HEK293 (cell line): ENCODE measurements at regions not wholly inside any gene's neighbourhood (a gene's known extent, or its start where the extent isn't known, plus 50 kb on each side); places are given as distances from the start of the nearest gene placed in this dataset.
A peak's percentile ranks its signal among the peaks of the same experiment; 100 is the strongest.

Experiments used
- GLI4 ChIP-seq: fragments of 450-650 bp; formaldehyde crosslinking; IDR thresholded peaks from 2 replicates; pipeline ENCODE4 v1.5.1; 2016; ENCODE audit warnings: missing biosample characterization, missing genetic modification characterization
- KLF7 ChIP-seq: fragments of 450-650 bp; formaldehyde crosslinking; IDR thresholded peaks from 2 replicates; pipeline ENCODE4 v1.5.1; 2016; ENCODE audit warnings: missing biosample characterization, missing genetic modification characterization, borderline replicate concordance
- KLF9 ChIP-seq: fragments of 450-650 bp; formaldehyde crosslinking; IDR thresholded peaks from 2 replicates; pipeline ENCODE4 v1.5.1; 2016; ENCODE audit warnings: missing biosample characterization, missing genetic modification characterization, low read depth
- MEIS1 ChIP-seq: sonication (generic); formaldehyde crosslinking; IDR thresholded peaks from 2 replicates; pipeline ENCODE4 v1.8.1; 2022; ENCODE audit warnings: missing genetic modification reagents, mild to moderate bottlenecking, borderline replicate concordance
- MYNN ChIP-seq: fragments of 450-650 bp; formaldehyde crosslinking; IDR thresholded peaks from 2 replicates; pipeline ENCODE4 v1.5.1; 2016; ENCODE audit warnings: missing biosample characterization, missing genetic modification characterization, borderline replicate concordance
- PRDM1 ChIP-seq: fragments of 450-650 bp; formaldehyde crosslinking; IDR thresholded peaks from 2 replicates; pipeline ENCODE4; 2016; ENCODE audit warnings: missing biosample characterization, missing genetic modification characterization
- ZBTB20 ChIP-seq: fragments of 450-650 bp; formaldehyde crosslinking; IDR thresholded peaks from 2 replicates; pipeline ENCODE4 v1.5.1; 2016; ENCODE audit warnings: missing biosample characterization, missing genetic modification characterization
- ZBTB48 ChIP-seq: fragments of 450-650 bp; formaldehyde crosslinking; IDR thresholded peaks from 2 replicates; pipeline ENCODE4 v1.5.1; 2016; ENCODE audit warnings: missing biosample characterization, missing genetic modification characterization
- ZBTB7A ChIP-seq: fragments of 450-650 bp; formaldehyde crosslinking; IDR thresholded peaks from 2 replicates; pipeline ENCODE4 v1.5.1; 2016; ENCODE audit warnings: low read depth, missing biosample characterization, missing genetic modification characterization
- ZFP3 ChIP-seq: fragments of 450-650 bp; formaldehyde crosslinking; IDR thresholded peaks from 2 replicates; pipeline ENCODE4 v1.5.1; 2016; ENCODE audit warnings: low read depth, missing biosample characterization, missing genetic modification characterization
- ZFP37 ChIP-seq: fragments of 450-650 bp; formaldehyde crosslinking; IDR thresholded peaks from 2 replicates; pipeline ENCODE4 v1.5.1; 2016; ENCODE audit warnings: missing biosample characterization, missing genetic modification characterization
- ZNF114 ChIP-seq: fragments of 450-650 bp; formaldehyde crosslinking; IDR thresholded peaks from 2 replicates; pipeline ENCODE4 v1.5.0; 2017; ENCODE audit warnings: missing biosample characterization, missing genetic modification characterization
- ZNF133 ChIP-seq: fragments of 450-650 bp; formaldehyde crosslinking; IDR thresholded peaks from 2 replicates; pipeline ENCODE4 v1.5.1; 2016; ENCODE audit warnings: missing biosample characterization, missing genetic modification characterization
- ZNF138 ChIP-seq: fragments of 450-650 bp; formaldehyde crosslinking; IDR thresholded peaks from 2 replicates; pipeline ENCODE4 v1.5.1; 2016; ENCODE audit warnings: missing biosample characterization, missing genetic modification characterization, borderline replicate concordance
- ZNF157 ChIP-seq: fragments of 450-650 bp; formaldehyde crosslinking; IDR thresholded peaks from 2 replicates; pipeline ENCODE4 v1.5.1; 2016; ENCODE audit warnings: missing biosample characterization, missing genetic modification characterization
- ZNF223 ChIP-seq: fragments of 450-650 bp; formaldehyde crosslinking; IDR thresholded peaks from 2 replicates; pipeline ENCODE4 v1.5.1; 2016; ENCODE audit warnings: missing biosample characterization, missing genetic modification characterization
- ZNF23 ChIP-seq: fragments of 450-650 bp; formaldehyde crosslinking; IDR thresholded peaks from 2 replicates; pipeline ENCODE4 v1.5.1; 2016; ENCODE audit warnings: missing biosample characterization, missing genetic modification characterization, borderline replicate concordance
- ZNF248 ChIP-seq: fragments of 450-650 bp; formaldehyde crosslinking; IDR thresholded peaks from 2 replicates; pipeline ENCODE4 v1.5.1; 2017; ENCODE audit warnings: missing biosample characterization, missing genetic modification characterization
- ZNF302 ChIP-seq: fragments of 450-650 bp; formaldehyde crosslinking; IDR thresholded peaks from 2 replicates; pipeline ENCODE4 v1.5.1; 2016; ENCODE audit warnings: missing biosample characterization, missing genetic modification characterization, low read depth
- ZNF324 ChIP-seq: fragments of 450-650 bp; formaldehyde crosslinking; IDR thresholded peaks from 2 replicates; pipeline ENCODE4 v1.5.1; 2016; ENCODE audit warnings: missing biosample characterization, missing genetic modification characterization
- ZNF335 ChIP-seq: fragments of 450-650 bp; formaldehyde crosslinking; conservative IDR thresholded peaks from 2 replicates; pipeline ENCODE4 v1.5.1; 2016; ENCODE audit warnings: missing biosample characterization, missing genetic modification characterization
- ZNF391 ChIP-seq: fragments of 450-650 bp; formaldehyde crosslinking; IDR thresholded peaks from 2 replicates; pipeline ENCODE4 v1.5.1; 2016; ENCODE audit warnings: low read depth, missing biosample characterization, missing genetic modification characterization, borderline replicate concordance
- ZNF48 ChIP-seq: fragments of 450-650 bp; formaldehyde crosslinking; IDR thresholded peaks from 2 replicates; pipeline ENCODE4 v1.5.1; 2016; ENCODE audit warnings: missing biosample characterization, missing genetic modification characterization
- ZNF571 ChIP-seq: fragments of 450-650 bp; formaldehyde crosslinking; IDR thresholded peaks from 2 replicates; pipeline ENCODE4 v1.5.0; 2017; ENCODE audit warnings: missing biosample characterization, missing genetic modification characterization
- ZNF777 ChIP-seq: fragments of 450-650 bp; formaldehyde crosslinking; IDR thresholded peaks from 2 replicates; pipeline ENCODE4 v1.5.1; 2017; ENCODE audit warnings: missing biosample characterization, missing genetic modification characterization, borderline replicate concordance
- ZNF843 ChIP-seq: fragments of 450-650 bp; formaldehyde crosslinking; IDR thresholded peaks from 2 replicates; pipeline ENCODE4 v1.5.1; 2016; ENCODE audit warnings: missing biosample characterization, missing genetic modification characterization
- TF ChIP-seq, protein P1 (sequence below): fragments of 450-650 bp; formaldehyde crosslinking; conservative IDR thresholded peaks from 2 replicates; pipeline ENCODE4 v1.5.1; 2016; ENCODE audit warnings: low read depth, missing biosample characterization, missing genetic modification characterization
- TF ChIP-seq, protein P2 (sequence below): fragments of 450-650 bp; formaldehyde crosslinking; IDR thresholded peaks from 2 replicates; pipeline ENCODE4 v1.5.1; 2017; ENCODE audit warnings: missing biosample characterization, missing genetic modification characterization
- TF ChIP-seq, protein P3 (sequence below): fragments of 450-650 bp; formaldehyde crosslinking; IDR thresholded peaks from 2 replicates; pipeline ENCODE4 v1.5.1; 2016; ENCODE audit warnings: missing biosample characterization, missing genetic modification characterization
- TF ChIP-seq, protein P4 (sequence below): fragments of 450-650 bp; IDR thresholded peaks from 2 replicates; pipeline ENCODE4 v1.5.1; 2018; ENCODE audit warnings: missing biosample characterization, missing genetic modification characterization

DNA sequence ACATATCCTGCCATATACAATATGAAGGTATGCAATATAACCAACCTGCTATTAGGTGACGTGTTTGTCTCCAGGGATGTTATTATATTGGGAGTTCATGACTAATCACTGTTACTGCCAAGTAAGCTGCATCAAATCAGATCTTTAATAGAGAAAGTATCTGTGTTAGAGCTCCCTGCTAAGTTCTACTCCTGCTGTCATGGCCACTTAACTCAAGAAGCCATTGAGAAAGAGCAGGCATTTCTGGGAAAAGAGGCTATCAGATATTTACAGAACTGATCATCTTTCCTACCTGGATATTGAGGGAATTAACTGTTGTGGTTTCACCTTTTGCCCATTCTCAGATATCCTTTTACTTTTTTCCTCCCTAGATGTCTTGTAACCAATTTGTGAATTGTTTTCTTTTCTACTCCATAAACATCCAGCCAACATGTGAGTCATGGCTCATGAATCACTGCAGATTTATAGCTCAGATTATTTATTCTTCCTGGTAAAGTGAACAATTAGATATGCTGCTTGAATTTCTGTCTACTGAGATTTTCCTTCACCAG lies 634.8 kb upstream of the FAM174A start (continued):
- TF ChIP-seq, protein P1, sequence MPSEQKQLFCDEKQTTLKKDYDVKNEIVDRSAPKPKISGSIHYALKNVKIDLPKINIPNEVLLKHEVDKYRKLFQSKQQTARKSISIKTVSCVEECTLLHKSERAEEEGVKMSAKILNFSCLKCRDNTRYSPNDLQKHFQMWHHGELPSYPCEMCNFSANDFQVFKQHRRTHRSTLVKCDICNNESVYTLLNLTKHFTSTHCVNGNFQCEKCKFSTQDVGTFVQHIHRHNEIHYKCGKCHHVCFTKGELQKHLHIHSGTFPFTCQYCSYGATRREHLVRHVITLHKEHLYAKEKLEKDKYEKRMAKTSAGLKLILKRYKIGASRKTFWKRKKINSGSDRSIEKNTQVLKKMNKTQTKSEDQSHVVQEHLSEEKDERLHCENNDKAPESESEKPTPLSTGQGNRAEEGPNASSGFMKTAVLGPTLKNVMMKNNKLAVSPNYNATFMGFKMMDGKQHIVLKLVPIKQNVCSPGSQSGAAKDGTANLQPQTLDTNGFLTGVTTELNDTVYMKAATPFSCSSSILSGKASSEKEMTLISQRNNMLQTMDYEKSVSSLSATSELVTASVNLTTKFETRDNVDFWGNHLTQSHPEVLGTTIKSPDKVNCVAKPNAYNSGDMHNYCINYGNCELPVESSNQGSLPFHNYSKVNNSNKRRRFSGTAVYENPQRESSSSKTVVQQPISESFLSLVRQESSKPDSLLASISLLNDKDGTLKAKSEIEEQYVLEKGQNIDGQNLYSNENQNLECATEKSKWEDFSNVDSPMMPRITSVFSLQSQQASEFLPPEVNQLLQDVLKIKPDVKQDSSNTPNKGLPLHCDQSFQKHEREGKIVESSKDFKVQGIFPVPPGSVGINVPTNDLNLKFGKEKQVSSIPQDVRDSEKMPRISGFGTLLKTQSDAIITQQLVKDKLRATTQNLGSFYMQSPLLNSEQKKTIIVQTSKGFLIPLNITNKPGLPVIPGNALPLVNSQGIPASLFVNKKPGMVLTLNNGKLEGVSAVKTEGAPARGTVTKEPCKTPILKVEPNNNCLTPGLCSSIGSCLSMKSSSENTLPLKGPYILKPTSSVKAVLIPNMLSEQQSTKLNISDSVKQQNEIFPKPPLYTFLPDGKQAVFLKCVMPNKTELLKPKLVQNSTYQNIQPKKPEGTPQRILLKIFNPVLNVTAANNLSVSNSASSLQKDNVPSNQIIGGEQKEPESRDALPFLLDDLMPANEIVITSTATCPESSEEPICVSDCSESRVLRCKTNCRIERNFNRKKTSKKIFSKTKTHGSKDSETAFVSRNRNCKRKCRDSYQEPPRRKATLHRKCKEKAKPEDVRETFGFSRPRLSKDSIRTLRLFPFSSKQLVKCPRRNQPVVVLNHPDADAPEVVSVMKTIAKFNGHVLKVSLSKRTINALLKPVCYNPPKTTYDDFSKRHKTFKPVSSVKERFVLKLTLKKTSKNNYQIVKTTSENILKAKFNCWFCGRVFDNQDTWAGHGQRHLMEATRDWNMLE, result peak; percentile 55; the same call in 1 of the 2 replicates
- TF ChIP-seq ZBTB48 (no peak), KLF9 (tag by site-specific recombination) (no peak), ZBTB7A (tag by site-specific recombination) (peak; percentile 75; the same call in 1 of the 2 replicates), ZNF391 (tag by site-specific recombination) (peak; percentile 96), MEIS1 (peak; percentile 13; the same call in 1 of the 2 replicates), ZFP3 (tag by site-specific recombination) (no peak), ZNF138 (tag by site-specific recombination) (no peak), ZNF302 (no peak), ZFP37 (peak; percentile 72; the same call in 1 of the 2 replicates), ZNF157 (no peak), ZNF571 (tag by site-specific recombination) (no peak), ZNF48 (tag by site-specific recombination) (no peak), ZNF324 (tag by site-specific recombination) (peak; percentile 92), GLI4 (tag by site-specific recombination) (no peak), ZNF114 (tag by site-specific recombination) (no peak), PRDM1 (tag by site-specific recombination) (peak; percentile 51; the same call in 1 of the 2 replicates), ZNF223 (tag by site-specific recombination) (no peak), ZNF248 (no peak), MYNN (tag by site-specific recombination) (0 out of 2 replicates have a peak, but pooled peaks have one; percentile 23), ZNF843 (tag by site-specific recombination) (peak; percentile 100), ZNF777 (tag by site-specific recombination) (no peak), ZNF335 (tag by site-specific recombination) (no peak), KLF7 (tag by site-specific recombination) (peak; percentile 36; the same call in 1 of the 2 replicates), ZNF23 (tag by site-specific recombination) (no peak), ZNF133 (tag by site-specific recombination) (no peak), ZBTB20 (tag by site-specific recombination) (no peak)
- TF ChIP-seq, protein P2, sequence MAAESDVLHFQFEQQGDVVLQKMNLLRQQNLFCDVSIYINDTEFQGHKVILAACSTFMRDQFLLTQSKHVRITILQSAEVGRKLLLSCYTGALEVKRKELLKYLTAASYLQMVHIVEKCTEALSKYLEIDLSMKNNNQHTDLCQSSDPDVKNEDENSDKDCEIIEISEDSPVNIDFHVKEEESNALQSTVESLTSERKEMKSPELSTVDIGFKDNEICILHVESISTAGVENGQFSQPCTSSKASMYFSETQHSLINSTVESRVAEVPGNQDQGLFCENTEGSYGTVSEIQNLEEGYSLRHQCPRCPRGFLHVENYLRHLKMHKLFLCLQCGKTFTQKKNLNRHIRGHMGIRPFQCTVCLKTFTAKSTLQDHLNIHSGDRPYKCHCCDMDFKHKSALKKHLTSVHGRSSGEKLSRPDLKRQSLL (tag by site-specific recombination), result 0 out of 2 replicates have a peak, but pooled peaks have one; percentile 3
- TF ChIP-seq, protein P3, sequence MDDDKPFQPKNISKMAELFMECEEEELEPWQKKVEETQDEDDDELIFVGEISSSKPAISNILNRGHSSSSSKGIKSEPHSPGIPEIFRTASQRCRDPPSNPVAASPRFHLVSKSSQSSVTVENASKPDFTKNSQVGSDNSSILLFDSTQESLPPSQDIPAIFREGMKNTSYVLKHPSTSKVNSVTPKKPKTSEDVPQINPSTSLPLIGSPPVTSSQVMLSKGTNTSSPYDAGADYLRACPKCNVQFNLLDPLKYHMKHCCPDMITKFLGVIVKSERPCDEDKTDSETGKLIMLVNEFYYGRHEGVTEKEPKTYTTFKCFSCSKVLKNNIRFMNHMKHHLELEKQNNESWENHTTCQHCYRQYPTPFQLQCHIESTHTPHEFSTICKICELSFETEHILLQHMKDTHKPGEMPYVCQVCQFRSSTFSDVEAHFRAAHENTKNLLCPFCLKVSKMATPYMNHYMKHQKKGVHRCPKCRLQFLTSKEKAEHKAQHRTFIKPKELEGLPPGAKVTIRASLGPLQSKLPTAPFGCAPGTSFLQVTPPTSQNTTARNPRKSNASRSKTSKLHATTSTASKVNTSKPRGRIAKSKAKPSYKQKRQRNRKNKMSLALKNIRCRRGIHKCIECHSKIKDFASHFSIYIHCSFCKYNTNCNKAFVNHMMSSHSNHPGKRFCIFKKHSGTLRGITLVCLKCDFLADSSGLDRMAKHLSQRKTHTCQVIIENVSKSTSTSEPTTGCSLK, result no peak
- TF ChIP-seq, protein P4, sequence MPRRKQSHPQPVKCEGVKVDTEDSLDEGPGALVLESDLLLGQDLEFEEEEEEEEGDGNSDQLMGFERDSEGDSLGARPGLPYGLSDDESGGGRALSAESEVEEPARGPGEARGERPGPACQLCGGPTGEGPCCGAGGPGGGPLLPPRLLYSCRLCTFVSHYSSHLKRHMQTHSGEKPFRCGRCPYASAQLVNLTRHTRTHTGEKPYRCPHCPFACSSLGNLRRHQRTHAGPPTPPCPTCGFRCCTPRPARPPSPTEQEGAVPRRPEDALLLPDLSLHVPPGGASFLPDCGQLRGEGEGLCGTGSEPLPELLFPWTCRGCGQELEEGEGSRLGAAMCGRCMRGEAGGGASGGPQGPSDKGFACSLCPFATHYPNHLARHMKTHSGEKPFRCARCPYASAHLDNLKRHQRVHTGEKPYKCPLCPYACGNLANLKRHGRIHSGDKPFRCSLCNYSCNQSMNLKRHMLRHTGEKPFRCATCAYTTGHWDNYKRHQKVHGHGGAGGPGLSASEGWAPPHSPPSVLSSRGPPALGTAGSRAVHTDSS, result peak; percentile 63
